Retinal pigment epithelial cell (primary cell): ENCODE measurements at regions not wholly inside any gene's neighbourhood (a gene's known extent, or its start where the extent isn't known, plus 50 kb on each side); places are given as distances from the start of the nearest gene placed in this dataset.
A peak's percentile ranks its signal among the peaks of the same experiment; 100 is the strongest.

Experiments used
- DNase-seq: peaks from one replicate; pipeline ENCODE4 v3.0.0-alpha.2; 2010; ENCODE audit warnings: low read depth
- H3K4me3 ChIP-seq: 2 replicates; pipeline ENCODE4 v1.5.1; 2011; ENCODE audit warnings: mild to moderate bottlenecking, low read length, control low read depth, moderate library complexity
- TF ChIP-seq, protein P1 (sequence below): conservative IDR thresholded peaks from 2 replicates; pipeline ENCODE4 v1.5.1; 2011; ENCODE audit warnings: low read depth, low read length, control low read depth, inconsistent platforms

DNA sequence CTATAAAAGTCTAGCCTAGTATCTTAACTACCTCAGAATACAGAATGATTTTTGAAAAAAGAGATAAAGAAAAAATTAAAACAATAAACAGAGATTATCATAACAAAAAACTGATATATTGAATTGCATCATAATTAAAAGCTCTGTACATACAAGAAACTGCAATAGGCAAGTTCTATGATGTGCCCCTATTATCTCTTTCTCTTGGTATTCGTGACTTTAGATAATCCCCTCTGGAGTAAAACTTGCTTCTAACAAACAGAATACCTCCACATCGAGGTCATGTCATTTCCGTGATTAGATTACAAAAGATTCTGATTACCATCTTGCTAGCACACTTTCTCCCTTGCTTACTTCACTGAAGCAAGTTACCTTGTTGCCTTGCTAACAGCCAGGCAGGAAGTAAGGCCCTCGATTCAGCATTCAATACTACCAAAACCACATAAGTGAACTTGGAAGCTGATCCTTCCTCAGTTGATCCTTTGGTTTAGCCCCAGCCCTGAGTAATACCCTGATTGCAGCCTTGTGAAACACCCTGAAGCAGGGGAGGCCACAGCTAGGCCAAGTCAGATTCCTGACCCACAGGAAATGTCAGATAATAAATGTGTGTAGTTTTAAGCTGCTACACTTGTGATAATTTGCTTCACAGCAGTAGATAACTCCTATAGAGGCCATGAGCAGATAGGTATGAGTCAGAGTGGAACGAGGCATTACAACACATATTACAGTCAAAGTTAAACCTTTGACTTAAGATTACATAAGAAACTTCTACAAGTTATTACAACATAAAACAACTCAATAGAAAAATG, 53.7 kb upstream of the TMX4 start:
- TF ChIP-seq, protein P1, sequence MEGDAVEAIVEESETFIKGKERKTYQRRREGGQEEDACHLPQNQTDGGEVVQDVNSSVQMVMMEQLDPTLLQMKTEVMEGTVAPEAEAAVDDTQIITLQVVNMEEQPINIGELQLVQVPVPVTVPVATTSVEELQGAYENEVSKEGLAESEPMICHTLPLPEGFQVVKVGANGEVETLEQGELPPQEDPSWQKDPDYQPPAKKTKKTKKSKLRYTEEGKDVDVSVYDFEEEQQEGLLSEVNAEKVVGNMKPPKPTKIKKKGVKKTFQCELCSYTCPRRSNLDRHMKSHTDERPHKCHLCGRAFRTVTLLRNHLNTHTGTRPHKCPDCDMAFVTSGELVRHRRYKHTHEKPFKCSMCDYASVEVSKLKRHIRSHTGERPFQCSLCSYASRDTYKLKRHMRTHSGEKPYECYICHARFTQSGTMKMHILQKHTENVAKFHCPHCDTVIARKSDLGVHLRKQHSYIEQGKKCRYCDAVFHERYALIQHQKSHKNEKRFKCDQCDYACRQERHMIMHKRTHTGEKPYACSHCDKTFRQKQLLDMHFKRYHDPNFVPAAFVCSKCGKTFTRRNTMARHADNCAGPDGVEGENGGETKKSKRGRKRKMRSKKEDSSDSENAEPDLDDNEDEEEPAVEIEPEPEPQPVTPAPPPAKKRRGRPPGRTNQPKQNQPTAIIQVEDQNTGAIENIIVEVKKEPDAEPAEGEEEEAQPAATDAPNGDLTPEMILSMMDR = no peak
- peak; percentile 86 for DNase-seq
- H3K4me3 ChIP-seq = no peak overlapping the region

DNA sequence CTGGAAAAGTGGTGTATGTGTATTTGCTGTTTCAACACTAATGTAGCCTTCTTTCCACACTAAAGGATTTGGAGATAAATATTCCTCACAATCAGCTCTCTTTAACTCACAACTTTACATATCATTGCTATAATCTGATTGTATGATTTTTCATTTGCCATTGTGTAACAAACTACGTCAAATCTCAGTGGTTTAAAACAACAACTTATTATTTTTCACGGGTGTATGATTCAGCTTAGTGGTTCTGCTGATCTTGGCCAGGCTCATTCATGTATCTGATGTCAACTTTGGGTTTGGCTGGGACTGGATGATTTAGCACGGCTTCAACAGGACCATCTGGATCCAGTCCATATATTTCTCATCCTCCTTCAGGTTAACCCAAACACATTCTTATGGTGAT, 55.4 kb upstream of the TMX4 start:
- H3K4me3 ChIP-seq = no peak overlapping the region
- TF ChIP-seq, protein P1 = no peak
- DNase-seq = no peak

DNA sequence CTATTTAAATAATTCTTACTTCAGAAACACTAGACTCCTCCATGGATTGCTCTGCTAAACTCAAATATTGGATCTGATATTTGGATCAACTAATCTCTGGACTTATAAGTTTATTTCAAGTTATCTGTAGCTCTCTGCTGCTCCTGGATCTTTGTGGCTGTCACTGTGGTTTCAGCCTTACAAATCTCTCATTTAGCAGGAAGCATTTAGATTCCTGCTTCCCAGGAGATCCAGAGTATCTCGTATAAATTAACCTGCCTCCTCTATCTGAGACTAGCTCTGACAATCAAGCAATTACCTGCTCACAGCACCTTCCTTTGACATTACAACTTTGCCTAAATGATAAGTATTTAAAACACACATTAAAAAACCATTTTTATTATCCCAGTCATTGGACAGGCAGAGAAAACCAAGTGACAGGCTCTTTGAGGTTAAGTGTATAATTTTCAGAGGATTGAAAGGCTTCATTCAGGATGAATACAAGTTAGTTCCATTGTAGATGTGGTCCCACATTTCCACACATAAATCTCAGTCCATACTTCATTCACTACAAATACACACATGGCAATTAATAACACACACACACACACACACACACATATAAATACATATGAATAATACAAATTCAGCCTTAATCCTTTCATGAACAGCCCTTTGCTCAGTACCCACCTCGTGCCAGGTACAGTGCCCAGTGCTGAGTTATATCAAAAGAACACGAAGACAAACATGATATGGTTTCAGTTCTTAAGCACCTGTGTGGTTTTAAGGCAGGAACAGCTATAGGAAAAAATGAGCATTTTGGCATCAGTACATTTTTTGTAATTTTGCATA, 55.5 kb upstream of the PLCB1 start:
- no peak for DNase-seq
- TF ChIP-seq, protein P1 = no peak
- H3K4me3 ChIP-seq = no peak overlapping the region

DNA sequence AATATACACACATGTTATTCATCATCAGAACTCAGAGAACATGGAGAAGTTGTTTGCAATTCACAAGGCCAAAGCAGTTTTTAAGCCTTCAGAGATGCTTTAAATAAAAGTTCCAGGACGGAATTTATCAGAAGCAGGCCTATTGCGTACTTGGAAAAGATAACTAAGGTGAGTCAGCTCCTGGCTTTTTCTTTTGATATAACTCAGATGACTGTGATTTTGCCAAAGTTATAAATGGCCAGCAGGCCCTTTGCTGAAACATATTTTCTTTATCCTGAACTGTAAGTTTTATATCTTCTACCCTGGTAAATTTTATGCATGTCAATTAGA, 55.0 kb upstream of the PLCB1 start:
- no peak for DNase-seq
- TF ChIP-seq, protein P1 = no peak
- H3K4me3 ChIP-seq = no peak overlapping the region

DNA sequence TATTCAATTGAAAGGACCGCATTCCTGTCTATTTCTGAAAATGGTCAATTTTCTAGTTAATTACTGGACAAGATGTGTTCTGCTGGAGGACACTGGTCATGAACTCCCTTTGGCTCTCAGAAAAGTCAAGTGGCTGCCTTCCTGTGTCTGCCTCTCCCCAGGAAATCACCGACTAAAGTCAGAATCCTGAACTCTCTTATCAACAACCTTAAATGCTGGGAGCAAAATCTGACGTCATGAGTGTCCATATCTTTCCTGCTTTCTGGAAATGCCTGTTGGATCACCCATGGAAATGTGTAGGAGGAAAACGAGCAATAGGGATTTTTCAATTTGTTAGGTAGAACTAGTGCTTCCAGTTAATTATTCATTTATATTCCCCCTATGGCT, 53.5 kb upstream of the PLCB1 start:
- H3K4me3 ChIP-seq = no peak overlapping the region
- TF ChIP-seq, protein P1 = no peak
- no peak for DNase-seq

DNA sequence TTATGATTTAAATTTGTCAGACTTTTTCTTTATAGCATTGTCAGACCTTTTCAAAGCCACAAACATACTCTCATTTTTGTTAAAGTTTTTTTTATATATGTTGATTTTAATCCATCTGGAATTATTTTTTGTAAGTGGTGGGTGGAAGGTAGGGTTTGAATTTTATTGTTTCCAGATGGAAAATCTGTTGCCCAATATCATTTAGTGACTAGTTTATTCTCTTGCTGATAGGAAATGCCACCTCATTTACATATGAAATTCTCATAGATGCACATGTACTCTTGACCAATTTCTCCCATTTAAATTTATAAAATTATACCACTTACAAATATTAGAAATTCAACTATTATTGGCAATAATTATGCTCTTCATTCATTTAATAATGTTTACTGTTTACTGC, 52.1 kb upstream of the PLCB1 start:
- no peak for DNase-seq
- TF ChIP-seq, protein P1 = no peak

More for the DNA sequence above, 52.1 kb upstream of the PLCB1 start:
- no peak overlapping the region for H3K4me3 ChIP-seq
